DOHH2 (cell line): ENCODE measurements at regions not wholly inside any gene's neighbourhood (a gene's known extent, or its start where the extent isn't known, plus 50 kb on each side); places are given as distances from the start of the nearest gene placed in this dataset.

Source experiments
- EZH2phosphoT487 ChIP-seq: fragments of 200-600 bp; sonication (generic); IDR thresholded peaks from 2 replicates; pipeline ENCODE4 v1.6.1; 2017; ENCODE audit warnings: borderline replicate concordance, mild to moderate bottlenecking, antibody characterized with exemption, low read length, moderate library complexity, mixed read lengths
- TF ChIP-seq, protein P1 (sequence below): fragments of 200-600 bp; sonication (generic); IDR thresholded peaks from one replicate; pipeline ENCODE4 v1.5.1; 2014; ENCODE audit warnings: antibody characterized with exemption, mild to moderate bottlenecking, low read depth, low read length; ENCODE audit not compliant: poor library complexity, severe bottlenecking

DNA sequence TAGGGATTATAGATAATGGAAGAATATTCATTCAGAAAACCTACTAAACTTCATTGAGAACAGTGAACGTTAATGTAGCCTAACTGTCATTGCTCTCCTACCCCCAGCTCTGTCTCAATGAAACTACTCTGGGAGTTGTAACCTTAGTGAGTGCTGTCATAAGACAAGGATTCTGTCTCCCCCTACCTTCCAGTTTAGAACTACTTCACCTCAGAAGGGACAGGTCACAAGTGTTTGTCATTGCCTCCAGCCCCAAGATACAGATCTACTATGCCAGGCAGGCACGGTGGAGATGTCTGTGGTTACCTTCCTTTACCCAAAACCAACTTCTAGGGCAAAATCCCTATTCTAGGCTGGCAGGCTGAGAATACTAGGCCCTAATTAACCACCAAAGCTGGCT lies 833.1 kb upstream of the SEL1L start:
- TF ChIP-seq, protein P1, sequence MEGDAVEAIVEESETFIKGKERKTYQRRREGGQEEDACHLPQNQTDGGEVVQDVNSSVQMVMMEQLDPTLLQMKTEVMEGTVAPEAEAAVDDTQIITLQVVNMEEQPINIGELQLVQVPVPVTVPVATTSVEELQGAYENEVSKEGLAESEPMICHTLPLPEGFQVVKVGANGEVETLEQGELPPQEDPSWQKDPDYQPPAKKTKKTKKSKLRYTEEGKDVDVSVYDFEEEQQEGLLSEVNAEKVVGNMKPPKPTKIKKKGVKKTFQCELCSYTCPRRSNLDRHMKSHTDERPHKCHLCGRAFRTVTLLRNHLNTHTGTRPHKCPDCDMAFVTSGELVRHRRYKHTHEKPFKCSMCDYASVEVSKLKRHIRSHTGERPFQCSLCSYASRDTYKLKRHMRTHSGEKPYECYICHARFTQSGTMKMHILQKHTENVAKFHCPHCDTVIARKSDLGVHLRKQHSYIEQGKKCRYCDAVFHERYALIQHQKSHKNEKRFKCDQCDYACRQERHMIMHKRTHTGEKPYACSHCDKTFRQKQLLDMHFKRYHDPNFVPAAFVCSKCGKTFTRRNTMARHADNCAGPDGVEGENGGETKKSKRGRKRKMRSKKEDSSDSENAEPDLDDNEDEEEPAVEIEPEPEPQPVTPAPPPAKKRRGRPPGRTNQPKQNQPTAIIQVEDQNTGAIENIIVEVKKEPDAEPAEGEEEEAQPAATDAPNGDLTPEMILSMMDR: no peak
- no peak for TF ChIP-seq EZH2phosphoT487
